ENCODE measurements at regions not wholly inside any gene's neighbourhood (a gene's known extent, or its start where the extent isn't known, plus 50 kb on each side); places are given as distances from the start of the nearest gene placed in this dataset.

- TF ChIP-seq CTCF (IDR thresholded peaks at IDR 0.05) (no peak), EP300 (IDR thresholded peaks at IDR 0.05; ENCODE audit: low read depth) (no peak), POLR2AphosphoS5 (IDR thresholded peaks at IDR 0.05) (no peak)
Measured at GRCh38 chrX:39398963-39399261, 597.7 kb downstream of the MID1IP1 start.

All from transverse colon (tissue), 4 donors.